HUES6 (cell line): ENCODE measurements at regions not wholly inside any gene's neighbourhood (a gene's known extent, or its start where the extent isn't known, plus 50 kb on each side); places are given as distances from the start of the nearest gene placed in this dataset.

Source experiments
- H3K27ac ChIP-seq: 2 replicates; pipeline ENCODE4 v1.7.0; 2013; ENCODE audit warnings: low read depth, mild to moderate bottlenecking, low read length, inconsistent platforms
- H3K27me3 ChIP-seq: 2 replicates; pipeline ENCODE4 v1.6.1; 2013; ENCODE audit warnings: low read length; ENCODE audit not compliant: control insufficient read depth, insufficient read depth
- H3K36me3 ChIP-seq: 2 replicates; pipeline ENCODE4 v1.6.1; 2013; ENCODE audit warnings: low read length; ENCODE audit not compliant: control insufficient read depth, insufficient read depth
- H3K4me1 ChIP-seq: 2 replicates; pipeline ENCODE4 v1.6.1; 2013; ENCODE audit warnings: low read length; ENCODE audit not compliant: control insufficient read depth, insufficient read depth
- H3K4me3 ChIP-seq: 2 replicates; pipeline ENCODE4 v1.5.1; 2013; ENCODE audit warnings: low read depth, low read length
- H3K9ac ChIP-seq: one replicate; pipeline ENCODE4 v1.6.1; 2013; ENCODE audit warnings: mild to moderate bottlenecking, low read length
- H3K9me3 ChIP-seq: 2 replicates; pipeline ENCODE4 v1.6.1; 2013; ENCODE audit warnings: low read depth, low read length; ENCODE audit not compliant: control insufficient read depth, insufficient read depth

DNA sequence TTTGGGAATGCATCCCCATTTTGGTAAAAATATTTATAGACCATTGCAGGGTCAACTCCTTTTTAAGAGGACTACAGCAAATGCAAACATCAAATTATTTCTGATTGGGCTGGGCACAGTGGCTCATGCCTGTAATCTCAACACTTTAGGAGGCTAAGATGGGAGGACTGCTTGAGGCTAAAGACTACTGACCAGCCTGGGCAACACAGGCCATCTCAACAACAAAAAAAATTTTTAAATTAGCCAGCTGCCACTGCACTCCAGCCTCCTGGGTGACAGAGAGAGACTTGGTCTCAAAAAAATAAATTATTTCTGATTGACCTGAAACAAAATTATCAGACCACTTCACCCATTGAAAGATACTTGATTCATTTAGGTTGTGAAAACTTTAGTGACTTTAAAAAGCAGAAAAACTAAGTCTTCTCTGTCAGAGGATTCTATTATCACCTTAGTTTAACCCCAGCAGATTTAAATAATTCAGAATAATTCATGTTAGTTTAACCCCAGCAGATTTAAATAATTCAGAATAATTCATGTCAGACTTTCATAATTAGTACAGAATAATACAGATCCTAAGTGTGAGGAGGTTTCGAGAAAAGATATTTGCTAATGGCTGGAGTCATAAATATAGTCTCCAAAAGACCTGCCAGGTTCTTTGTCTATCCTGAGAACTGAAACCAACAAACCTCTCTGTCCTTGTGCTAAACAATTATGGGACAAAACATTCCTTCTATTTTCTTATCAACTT, 183.6 kb upstream of the STT3B start:
- Histone ChIP-seq H3K27me3 (no peaks in the 10 kb centered on the region), H3K9ac (no peak overlapping the region), H3K27ac (no peak overlapping the region), H3K4me3 (no peak overlapping the region), H3K36me3 (no peaks in the 10 kb centered on the region), H3K9me3 (no peaks in the 10 kb centered on the region), H3K4me1 (peaks cover 8% of the 10 kb centered on the region)

DNA sequence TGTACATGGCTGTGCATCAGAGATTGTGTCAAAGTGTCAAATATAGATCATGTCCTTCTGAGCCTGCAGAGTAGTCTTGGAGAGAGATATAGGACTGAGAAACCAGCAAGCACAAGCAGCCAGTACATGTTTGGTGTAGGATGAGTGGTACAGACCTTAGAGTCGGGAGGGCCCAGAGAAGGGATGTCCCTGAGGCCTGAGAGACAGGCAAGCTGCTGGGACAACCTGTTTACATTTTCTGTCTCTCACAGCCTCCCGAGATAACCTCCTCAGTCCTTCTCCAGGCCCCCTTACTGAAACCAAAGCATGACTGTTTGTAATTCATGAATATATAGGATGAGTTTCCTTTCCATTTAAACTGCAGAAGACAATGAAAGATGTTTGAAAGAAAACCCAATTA, 182.4 kb upstream of the STT3B start:
- Histone ChIP-seq H3K27ac (no peak overlapping the region), H3K36me3 (no peaks in the 10 kb centered on the region), H3K27me3 (no peaks in the 10 kb centered on the region), H3K9ac (no peak overlapping the region), H3K4me3 (no peak overlapping the region), H3K9me3 (no peaks in the 10 kb centered on the region), H3K4me1 (peaks cover 8% of the 10 kb centered on the region)

DNA sequence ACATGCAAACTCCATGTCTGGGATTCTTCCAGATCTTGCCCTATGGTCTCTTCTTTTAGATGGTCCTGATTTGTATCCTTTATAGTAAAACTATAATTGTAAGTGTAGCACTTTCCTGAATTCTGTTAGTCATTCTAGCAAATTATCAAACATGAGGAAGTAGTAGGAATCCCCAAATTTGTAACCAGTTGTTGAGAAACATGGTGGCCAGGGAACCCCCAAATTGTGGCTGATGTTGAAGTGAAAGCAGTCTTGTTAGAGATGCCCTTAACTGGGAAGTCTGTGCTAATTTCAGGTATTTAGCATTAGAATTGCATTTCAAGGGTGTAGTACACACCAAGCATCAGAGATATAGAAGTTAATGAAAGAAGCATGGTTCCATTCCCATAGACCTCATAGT, 180.4 kb upstream of the STT3B start:
- Histone ChIP-seq H3K4me3 (no peak overlapping the region), H3K27me3 (no peaks in the 10 kb centered on the region), H3K27ac (no peak overlapping the region), H3K9me3 (peaks cover 9% of the 10 kb centered on the region; the same call in 1 of the 2 replicates), H3K36me3 (no peaks in the 10 kb centered on the region), H3K4me1 (peaks cover 8% of the 10 kb centered on the region), H3K9ac (no peak overlapping the region)

DNA sequence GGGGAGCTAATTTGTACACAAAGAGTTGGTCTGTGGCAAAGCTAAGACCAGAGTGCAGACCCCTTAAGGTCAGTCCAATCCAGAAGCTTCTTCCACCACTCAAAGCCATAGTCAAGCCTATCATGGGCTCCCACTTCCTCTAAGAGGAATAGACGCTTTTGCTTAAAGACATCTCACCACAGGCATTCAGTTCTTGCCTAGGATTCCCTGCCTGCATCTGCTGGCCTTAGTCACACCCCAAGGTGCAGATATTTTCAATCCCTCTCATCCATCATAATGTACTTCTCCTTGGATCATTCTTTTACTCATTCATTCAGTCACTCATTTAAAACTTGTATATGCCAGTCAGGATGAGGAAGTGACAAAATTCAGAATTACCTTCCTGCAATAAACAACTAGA, 179.6 kb upstream of the STT3B start:
- Histone ChIP-seq H3K4me1 (peaks cover 8% of the 10 kb centered on the region), H3K36me3 (no peaks in the 10 kb centered on the region), H3K27ac (no peak overlapping the region), H3K9ac (no peak overlapping the region), H3K4me3 (no peak overlapping the region), H3K9me3 (peaks cover 9% of the 10 kb centered on the region; the same call in 1 of the 2 replicates), H3K27me3 (no peaks in the 10 kb centered on the region)

DNA sequence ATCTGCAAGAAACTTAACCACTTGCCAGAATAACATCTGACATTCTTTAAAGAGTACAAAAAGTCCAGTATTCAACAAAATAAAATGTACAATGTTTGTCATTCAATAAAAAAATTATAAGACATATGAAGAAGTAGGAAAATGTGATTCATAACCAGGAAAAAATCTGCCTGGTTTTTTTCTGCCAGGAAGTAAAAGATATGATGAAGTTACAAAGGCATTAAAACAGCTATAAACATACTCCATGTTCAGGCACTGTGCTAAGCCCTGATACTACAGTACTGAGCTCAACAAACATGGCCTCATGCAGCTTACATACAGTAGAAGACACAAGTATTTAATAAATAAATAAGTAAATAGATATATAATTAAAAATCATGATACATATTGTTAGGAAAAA, 178.4 kb upstream of the STT3B start:
- Histone ChIP-seq H3K9ac (no peak overlapping the region), H3K36me3 (no peaks in the 10 kb centered on the region), H3K4me3 (no peak overlapping the region), H3K27ac (no peak overlapping the region), H3K9me3 (peaks cover 9% of the 10 kb centered on the region; the same call in 1 of the 2 replicates), H3K4me1 (peaks cover 8% of the 10 kb centered on the region), H3K27me3 (no peaks in the 10 kb centered on the region)

DNA sequence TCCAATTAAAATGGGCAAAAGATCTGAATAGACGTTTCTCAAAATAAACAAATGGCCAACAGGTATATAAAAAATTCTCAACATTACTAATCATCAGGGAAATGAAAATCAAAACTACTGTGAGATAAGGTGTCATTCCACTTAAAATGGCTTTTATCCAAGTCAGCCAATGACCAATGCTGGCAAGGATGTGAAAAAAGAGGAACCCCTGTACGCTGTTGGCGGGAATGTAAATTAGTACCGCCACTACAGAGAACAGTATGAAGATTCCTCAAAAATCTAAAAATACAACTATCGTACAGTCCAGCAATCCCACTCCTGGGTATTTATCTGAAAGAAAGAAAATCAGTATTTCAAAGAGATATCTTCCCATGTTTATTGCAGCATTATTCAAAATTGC, 176.9 kb upstream of the STT3B start:
- H3K36me3 ChIP-seq = no peaks in the 10 kb centered on the region
- no peak overlapping the region for H3K9ac ChIP-seq
- H3K27ac ChIP-seq = no peak overlapping the region
- no peaks in the 10 kb centered on the region for H3K27me3 ChIP-seq
- H3K4me1 ChIP-seq = peaks cover 2% of the 10 kb centered on the region; the same call in 1 of the 2 replicates
- peaks cover 9% of the 10 kb centered on the region; the same call in 1 of the 2 replicates for H3K9me3 ChIP-seq
- H3K4me3 ChIP-seq = no peak overlapping the region

DNA sequence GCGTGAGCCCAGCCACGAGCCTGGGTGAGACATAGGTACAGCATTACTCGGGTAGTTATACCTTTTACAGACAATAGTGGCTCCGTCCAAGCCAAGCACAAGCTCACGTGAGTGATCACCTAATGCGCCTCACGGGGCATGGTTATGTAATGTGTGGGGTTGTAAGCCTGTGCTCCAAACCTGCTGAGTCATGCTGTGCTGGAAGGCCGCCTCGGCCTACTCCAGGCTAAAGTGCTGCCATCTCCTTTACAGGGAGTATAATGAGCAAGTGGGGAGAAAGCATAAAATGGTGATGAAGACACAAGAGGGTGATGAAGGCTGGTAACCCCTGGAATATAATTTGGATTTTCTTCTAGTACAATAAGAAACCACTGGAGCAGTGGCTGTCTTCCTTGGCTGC, 175.8 kb upstream of the STT3B start:
- Histone ChIP-seq H3K27ac (no peak overlapping the region), H3K36me3 (no peaks in the 10 kb centered on the region), H3K9ac (no peak overlapping the region), H3K9me3 (peaks cover 9% of the 10 kb centered on the region; the same call in 1 of the 2 replicates), H3K27me3 (no peaks in the 10 kb centered on the region), H3K4me3 (no peak overlapping the region), H3K4me1 (peaks cover 8% of the 10 kb centered on the region; the same call in 1 of the 2 replicates)

DNA sequence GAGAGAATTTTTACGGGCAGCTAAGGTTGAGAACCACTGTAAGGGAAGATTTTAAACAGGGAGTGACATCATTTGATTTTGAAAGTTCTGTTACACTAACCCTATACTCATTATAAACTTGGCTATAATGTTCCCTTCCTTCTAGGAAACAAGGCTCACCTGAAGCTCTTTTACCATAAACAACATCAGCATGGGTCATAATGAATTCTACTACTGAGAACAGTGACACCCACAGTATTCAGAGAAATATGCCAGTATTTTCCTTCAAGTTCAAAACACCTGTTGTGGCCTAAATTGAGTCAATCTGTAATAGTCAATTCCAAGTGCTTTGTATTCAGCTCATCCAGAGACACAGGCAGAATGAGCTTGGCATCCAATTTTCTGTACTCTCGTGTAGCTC, 175.3 kb upstream of the STT3B start:
- Histone ChIP-seq H3K36me3 (no peaks in the 10 kb centered on the region), H3K4me1 (peaks cover 8% of the 10 kb centered on the region; the same call in 1 of the 2 replicates), H3K9me3 (peaks cover 9% of the 10 kb centered on the region; the same call in 1 of the 2 replicates), H3K9ac (no peak overlapping the region), H3K4me3 (no peak overlapping the region), H3K27me3 (no peaks in the 10 kb centered on the region), H3K27ac (no peak overlapping the region)

DNA sequence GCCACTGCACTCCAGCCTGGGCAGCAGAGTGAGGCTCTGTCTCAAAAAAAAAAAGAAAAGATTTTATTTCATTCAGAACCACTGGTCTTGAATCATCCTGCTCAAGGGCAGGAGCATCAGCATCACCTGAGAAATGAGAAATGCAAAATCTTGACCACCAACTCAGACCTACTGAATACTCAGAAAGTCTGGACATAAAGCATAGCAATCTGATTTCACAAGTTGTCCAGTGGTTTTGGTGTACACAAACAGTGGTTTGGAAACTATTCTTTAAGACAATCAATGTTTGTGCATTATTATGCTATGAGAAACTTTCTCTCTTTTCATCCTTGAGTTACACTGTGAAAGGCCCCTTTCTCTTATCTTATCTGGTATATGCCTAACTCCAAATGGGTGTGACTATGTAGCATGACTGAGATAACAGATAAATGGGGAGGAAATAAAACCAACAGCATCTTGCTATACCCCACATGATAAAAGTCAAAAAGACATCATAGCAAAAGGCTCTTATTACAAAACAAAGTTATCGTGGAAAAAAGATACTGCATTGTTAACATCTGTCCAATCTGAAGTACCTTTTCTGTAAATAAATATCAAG, 174.2 kb upstream of the STT3B start:
- no peak overlapping the region for H3K9ac ChIP-seq
- no peak overlapping the region for H3K4me3 ChIP-seq
- no peaks in the 10 kb centered on the region for H3K36me3 ChIP-seq
- no peaks in the 10 kb centered on the region for H3K27me3 ChIP-seq
- no peak overlapping the region for H3K27ac ChIP-seq
- H3K9me3 ChIP-seq = peaks cover 9% of the 10 kb centered on the region; the same call in 1 of the 2 replicates
- peaks cover 8% of the 10 kb centered on the region; the same call in 1 of the 2 replicates for H3K4me1 ChIP-seq

DNA sequence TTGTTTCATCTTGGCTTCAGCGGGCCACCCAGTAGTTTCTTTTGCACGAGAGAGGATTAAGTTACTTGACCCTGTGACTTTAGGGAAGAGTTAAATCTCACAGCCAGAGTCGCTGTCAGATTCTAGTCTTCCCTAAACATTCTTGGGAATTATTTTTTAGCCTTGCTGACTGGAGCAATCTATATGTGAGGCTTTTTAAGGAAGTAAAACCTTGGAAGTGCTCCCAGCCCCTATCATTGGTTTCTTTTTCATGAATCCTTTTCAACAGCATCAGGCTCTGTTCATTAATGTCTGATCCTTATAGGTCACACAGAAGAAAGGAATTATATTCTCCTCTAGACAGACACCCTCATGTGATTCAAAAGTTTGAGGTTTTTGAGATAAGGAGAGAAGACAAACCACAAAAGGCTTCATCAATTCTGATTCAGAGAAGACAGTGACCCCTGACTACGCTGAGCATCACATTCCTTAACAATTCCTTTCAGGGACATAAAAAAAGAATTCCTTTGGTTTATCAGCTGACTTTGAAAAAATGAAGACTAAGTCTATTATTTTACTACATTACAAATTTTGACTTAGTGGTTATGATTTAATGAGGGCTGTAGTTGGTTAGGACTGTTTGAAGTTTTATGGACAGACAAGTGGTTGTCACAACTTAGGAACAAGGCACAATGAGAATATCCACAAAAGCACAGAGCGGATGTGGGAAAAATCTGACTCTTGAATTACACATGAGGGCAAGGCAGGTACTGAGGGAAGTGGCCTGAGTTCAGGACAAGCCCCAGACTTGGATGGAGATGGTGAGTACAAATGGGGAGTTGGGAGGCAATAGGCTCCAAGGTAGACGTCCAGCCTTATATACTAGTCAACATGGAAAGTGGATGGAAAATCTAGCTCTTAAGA, 171.1 kb upstream of the STT3B start:
- H3K9ac ChIP-seq = no peak overlapping the region
- no peak overlapping the region for H3K4me3 ChIP-seq
- H3K27me3 ChIP-seq = no peaks in the 10 kb centered on the region
- peaks cover 8% of the 10 kb centered on the region; the same call in 1 of the 2 replicates for H3K4me1 ChIP-seq
- no peak overlapping the region for H3K27ac ChIP-seq
- H3K9me3 ChIP-seq = peaks cover 3% of the 10 kb centered on the region; the same call in 1 of the 2 replicates
- H3K36me3 ChIP-seq = no peaks in the 10 kb centered on the region
